Panc1 (cell line): ENCODE measurements at regions not wholly inside any gene's neighbourhood (a gene's known extent, or its start where the extent isn't known, plus 50 kb on each side); places are given as distances from the start of the nearest gene placed in this dataset.

Experiments
- CTCF ChIP-seq: fragments of 450-650 bp; IDR thresholded peaks from 2 replicates; pipeline ENCODE4 v1.5.1; 2017; ENCODE audit warnings: mild to moderate bottlenecking
- POLR2AphosphoS5 ChIP-seq: IDR thresholded peaks from 2 replicates; pipeline ENCODE4 v1.6.1; 2012; ENCODE audit warnings: mild to moderate bottlenecking, low read depth, low read length, moderate library complexity
- REST ChIP-seq, 2 experiments: IDR thresholded peaks; 2 replicates each; pipeline ENCODE4 v1.6.1; 2011 to 2012; ENCODE audit warnings: low read depth in 2 of 2, control low read depth in 1 of 2, low read length in 1 of 2, mild to moderate bottlenecking in 1 of 2, moderate library complexity in 1 of 2; ENCODE audit not compliant: insufficient read depth in 1 of 2

- no peak for TF ChIP-seq CTCF
- TF ChIP-seq REST (IDR thresholded peaks at IDR 0.05; ENCODE audit: insufficient read depth in 1 of 2, low read depth in 2 of 2, low read length in 1 of 2): no peak
- TF ChIP-seq POLR2AphosphoS5: no peak
Observed at GRCh38 chr7:104065491-104065890, 76.0 kb upstream of the RELN start.
